A673 (cell line): ENCODE measurements at regions not wholly inside any gene's neighbourhood (a gene's known extent, or its start where the extent isn't known, plus 50 kb on each side); places are given as distances from the start of the nearest gene placed in this dataset.
"Not testable (repeated sequence)": the region's sequence is repeated elsewhere in the genome, so short reads cannot be mapped to it uniquely, and the experiment has no call there.

ENCODE experiments used
- BruUV-seq: library from RNA; stranded (reverse); fragments of 400-500 nt; replicated peaks from 2 replicates; lab custom pipeline; 2021; lab: Mats Ljungman, UMichigan
- CTCF ChIA-PET: fragments of 300-600 bp; sonication (Branson Sonifier 250); formaldehyde crosslinking; loops from one replicate; lab custom pipeline; 2022; ENCODE audit warnings: antibody characterized with exemption; lab: Charles Lee
- POLR2A ChIA-PET: fragments of 300-600 bp; sonication (Branson Sonifier 250); formaldehyde crosslinking; loops from one replicate; lab custom pipeline; 2022; ENCODE audit warnings: antibody characterized with exemption; ENCODE audit not compliant: low non-redundant PET; lab: Charles Lee
- DNase-seq: peaks from one replicate; pipeline ENCODE4 v3.0.0-alpha.2; 2015; ENCODE audit warnings: low spot score
- H3K27ac ChIP-seq: fragments of 200-600 bp; sonication (generic); 2 replicates; pipeline ENCODE4 v1.5.1; 2016; ENCODE audit warnings: mixed run types, low read depth, mild to moderate bottlenecking, mixed read lengths, antibody characterized with exemption, low read length; ENCODE audit not compliant: poor library complexity, severe bottlenecking
- H3K27me3 ChIP-seq: fragments of 200-600 bp; sonication (generic); replicated peaks from 2 replicates; pipeline ENCODE4 v1.6.1; 2017; ENCODE audit warnings: mixed run types, low read depth, mild to moderate bottlenecking, mixed read lengths, antibody characterized with exemption, low read length; ENCODE audit not compliant: insufficient read depth, poor library complexity
- H3K36me3 ChIP-seq: fragments of 200-600 bp; sonication (generic); 2 replicates; pipeline ENCODE4 v1.6.1; 2016; ENCODE audit warnings: mixed run types, mild to moderate bottlenecking, mixed read lengths, antibody characterized with exemption, low read length; ENCODE audit not compliant: insufficient read depth, poor library complexity, severe bottlenecking
- H3K4me1 ChIP-seq: fragments of 200-600 bp; sonication (generic); 2 replicates; pipeline ENCODE4 v1.6.1; 2017; ENCODE audit warnings: mixed run types, mild to moderate bottlenecking, mixed read lengths, antibody characterized with exemption, low read length; ENCODE audit not compliant: insufficient read depth, poor library complexity, severe bottlenecking
- H3K4me3 ChIP-seq: fragments of 200-600 bp; sonication (generic); 2 replicates; pipeline ENCODE4 v1.5.1; 2016; ENCODE audit warnings: low read depth, mixed run types, mild to moderate bottlenecking, mixed read lengths, low read length; ENCODE audit not compliant: poor library complexity, severe bottlenecking
- H3K9me3 ChIP-seq: fragments of 200-600 bp; sonication (generic); 2 replicates; pipeline ENCODE4 v1.6.1; 2016; ENCODE audit warnings: mixed run types, low read depth, mild to moderate bottlenecking, mixed read lengths, antibody characterized with exemption, low read length; ENCODE audit not compliant: poor library complexity, severe bottlenecking
- EZH2 ChIP-seq: fragments of 200-600 bp; sonication (generic); IDR thresholded peaks from 2 replicates; pipeline ENCODE4 v1.6.1; 2017; ENCODE audit warnings: borderline replicate concordance, low read depth, mild to moderate bottlenecking, mixed read lengths, antibody characterized with exemption, low read length; ENCODE audit not compliant: poor library complexity, severe bottlenecking
- intact Hi-C: fragments of 100-400 bp; cut with micrococcal nuclease; formaldehyde crosslinking; loops from one replicate; pipeline ENCODE4 v1.10.0; 2022; ENCODE audit not compliant: unreplicated experiment
- TF ChIP-seq, protein P1 (sequence below): fragments of 300-800, 200-600 bp; sonication (generic); conservative IDR thresholded peaks from 2 replicates; pipeline ENCODE4 v1.5.1; 2017; ENCODE audit warnings: low read depth, mild to moderate bottlenecking, antibody characterized with exemption, low read length, moderate library complexity, mixed read lengths

GRCh38 chr4:110867981-110868720, 245.3 kb upstream of the PITX2 start:
- H3K27me3 ChIP-seq: no peaks in the 10 kb centered on the region
- TF ChIP-seq EZH2: no peak
- TF ChIP-seq, protein P1, sequence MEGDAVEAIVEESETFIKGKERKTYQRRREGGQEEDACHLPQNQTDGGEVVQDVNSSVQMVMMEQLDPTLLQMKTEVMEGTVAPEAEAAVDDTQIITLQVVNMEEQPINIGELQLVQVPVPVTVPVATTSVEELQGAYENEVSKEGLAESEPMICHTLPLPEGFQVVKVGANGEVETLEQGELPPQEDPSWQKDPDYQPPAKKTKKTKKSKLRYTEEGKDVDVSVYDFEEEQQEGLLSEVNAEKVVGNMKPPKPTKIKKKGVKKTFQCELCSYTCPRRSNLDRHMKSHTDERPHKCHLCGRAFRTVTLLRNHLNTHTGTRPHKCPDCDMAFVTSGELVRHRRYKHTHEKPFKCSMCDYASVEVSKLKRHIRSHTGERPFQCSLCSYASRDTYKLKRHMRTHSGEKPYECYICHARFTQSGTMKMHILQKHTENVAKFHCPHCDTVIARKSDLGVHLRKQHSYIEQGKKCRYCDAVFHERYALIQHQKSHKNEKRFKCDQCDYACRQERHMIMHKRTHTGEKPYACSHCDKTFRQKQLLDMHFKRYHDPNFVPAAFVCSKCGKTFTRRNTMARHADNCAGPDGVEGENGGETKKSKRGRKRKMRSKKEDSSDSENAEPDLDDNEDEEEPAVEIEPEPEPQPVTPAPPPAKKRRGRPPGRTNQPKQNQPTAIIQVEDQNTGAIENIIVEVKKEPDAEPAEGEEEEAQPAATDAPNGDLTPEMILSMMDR: no peak
- intact Hi-C loops: no loop called here
- no TSS peak for BruUV-seq
- no peaks in the 10 kb centered on the region for H3K9me3 ChIP-seq
- H3K4me1 ChIP-seq: peaks cover 20% of the 10 kb centered on the region
- no peak overlapping the region for H3K4me3 ChIP-seq
- ChIA-PET POLR2A (no interaction called here), CTCF (no interaction called here)
- no peak overlapping the region for H3K27ac ChIP-seq
- DNase-seq: no peak
- no peaks in the 10 kb centered on the region for H3K36me3 ChIP-seq

DNA sequence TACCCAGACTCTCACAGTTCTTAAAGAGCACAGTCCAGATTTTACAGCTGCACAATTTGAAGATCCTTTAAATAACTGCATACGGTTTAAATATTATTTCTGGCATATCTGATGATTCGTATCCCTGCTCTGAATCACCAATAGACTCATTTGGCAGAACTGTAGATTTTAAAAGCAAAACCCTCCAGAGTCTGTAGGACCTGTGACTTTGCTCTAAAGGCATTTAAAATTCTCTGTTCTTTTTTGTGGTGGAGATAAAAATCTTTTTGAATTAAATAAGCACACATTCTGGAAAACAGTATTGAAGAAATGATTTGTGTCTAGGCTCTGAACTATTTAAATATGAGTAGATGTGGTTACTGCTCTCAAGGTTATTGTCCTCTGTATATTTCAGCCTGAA, 246.2 kb upstream of the PITX2 start:
- ChIA-PET CTCF (no interaction called here), POLR2A (no interaction called here)
- H3K27me3 ChIP-seq: no peaks in the 10 kb centered on the region
- H3K4me3 ChIP-seq: no peak overlapping the region
- BruUV-seq: no TSS peak
- H3K36me3 ChIP-seq: no peaks in the 10 kb centered on the region
- peaks cover 20% of the 10 kb centered on the region for H3K4me1 ChIP-seq
- intact Hi-C loops: no loop called here
- no peak overlapping the region for H3K27ac ChIP-seq
- DNase-seq: no peak
- H3K9me3 ChIP-seq: no peaks in the 10 kb centered on the region
- TF ChIP-seq, protein P1: no peak
- no peak for TF ChIP-seq EZH2

- Histone ChIP-seq H3K4me1 (peaks cover 20% of the 10 kb centered on the region), H3K4me3 (no peak overlapping the region), H3K9me3 (no peaks in the 10 kb centered on the region), H3K27me3 (no peaks in the 10 kb centered on the region), H3K27ac (no peak overlapping the region), H3K36me3 (no peaks in the 10 kb centered on the region)
- intact Hi-C loops: no loop called here
- no peak for TF ChIP-seq EZH2
- TF ChIP-seq, protein P1: no peak
- ChIA-PET CTCF (no interaction called here), POLR2A (no interaction called here)
- DNase-seq: peak; percentile 79
- BruUV-seq: no TSS peak
These were observed 247.1 kb upstream of the PITX2 start for GRCh38 chr4:110869862-110870572.

- H3K27me3 ChIP-seq, BruUV-seq, H3K4me1 ChIP-seq, H3K27ac ChIP-seq, DNase-seq, intact Hi-C loops, H3K9me3 ChIP-seq, CTCF ChIA-PET, H3K36me3 ChIP-seq, POLR2A ChIA-PET, H3K4me3 ChIP-seq: not testable (repeated sequence)
These were observed 253.3 kb upstream of the PITX2 start for GRCh38 chr4:110876214-110876613.
